Right lobe of liver (tissue), 6 donors: ENCODE measurements at regions not wholly inside any gene's neighbourhood (a gene's known extent, or its start where the extent isn't known, plus 50 kb on each side); places are given as distances from the start of the nearest gene placed in this dataset.

Source experiments
- ATAC-seq, 4 donors: fragments of 200-7000 bp; cut with Tn5 transposase; one replicate each; pipeline ENCODE4 v1.9.1; 2020; ENCODE audit warnings: mild to moderate bottlenecking in 4 of 4, moderate library complexity in 4 of 4
- DNase-seq, 3 donors: peaks; one replicate each; pipeline ENCODE4 v3.0.0-alpha.2; 2020
- H3K27ac ChIP-seq, 3 donors: fragments of 200-600 bp; one replicate each; pipeline ENCODE4 v1.8.0; 2022
- H3K27me3 ChIP-seq, 2 donors: fragments of 200-600 bp; one replicate each; pipeline ENCODE4 v1.8.0; 2022
- H3K36me3 ChIP-seq, 4 donors: fragments of 200-600 bp; sonication (generic) in 1 of 4; one replicate each; pipeline versions ENCODE4 v1.5.1 to v1.8.0; 2017 to 2022; ENCODE audit warnings: control low read depth in 1 of 4
- H3K4me1 ChIP-seq, 4 donors: fragments of 200-600 bp; sonication (generic) in 1 of 4; one replicate each; pipeline versions ENCODE4 v1.5.1 to v1.8.0; 2017 to 2022; ENCODE audit warnings: control low read depth in 1 of 4
- H3K4me3 ChIP-seq, 3 donors: fragments of 200-600 bp; one replicate each; pipeline ENCODE4 v1.8.0; 2022
- H3K9me3 ChIP-seq, 4 donors: fragments of 200-600 bp; sonication (generic) in 1 of 4; one replicate each; pipeline versions ENCODE4 v1.5.1 to v1.8.0; 2017 to 2022; ENCODE audit warnings: control low read depth in 1 of 4
- POLR2A ChIP-seq: fragments of 450-650 bp; IDR thresholded peaks from one replicate; pipeline ENCODE4 v1.6.1; 2017; ENCODE audit warnings: antibody characterized with exemption, mild to moderate bottlenecking
- WGBS: methylation state at CpG from one replicate; pipeline ENCODE4 v1.1.6; 2018; ENCODE audit warnings: low coverage, low lambda C conversion rate; ENCODE audit not compliant: insufficient coverage; ENCODE audit errors: missing lambda C conversion rate; 5-methylcytosine and 5-hydroxymethylcytosine counted together
- intact Hi-C, 2 donors: fragments of 100-400 bp; cut with DNase I; formaldehyde crosslinking; loops; one replicate each; pipeline versions ENCODE4 v1.11.2 to v1.14.1; 2022
- TF ChIP-seq, protein P1 (sequence below), 4 donors: fragments of 200-600 bp in 3 of 4; fragments of 450-650 bp in 1 of 4; IDR thresholded peaks; one replicate each; pipeline versions ENCODE4 v1.5.1 to v1.8.0; 2016 to 2022; ENCODE audit warnings: antibody characterized with exemption in 4 of 4, mild to moderate bottlenecking in 2 of 4
- donor health status: DM: no; HTN: yes; CAD: no.
- donor health status: DM: no; HTN: no; CAD: no.
- donor health status: DM: no; HTN: no; CAD: no.
- donor health status: DM: no; HTN: yes; CAD: no.
- donor health status: DM: no; HTN: yes; CAD: no.

DNA sequence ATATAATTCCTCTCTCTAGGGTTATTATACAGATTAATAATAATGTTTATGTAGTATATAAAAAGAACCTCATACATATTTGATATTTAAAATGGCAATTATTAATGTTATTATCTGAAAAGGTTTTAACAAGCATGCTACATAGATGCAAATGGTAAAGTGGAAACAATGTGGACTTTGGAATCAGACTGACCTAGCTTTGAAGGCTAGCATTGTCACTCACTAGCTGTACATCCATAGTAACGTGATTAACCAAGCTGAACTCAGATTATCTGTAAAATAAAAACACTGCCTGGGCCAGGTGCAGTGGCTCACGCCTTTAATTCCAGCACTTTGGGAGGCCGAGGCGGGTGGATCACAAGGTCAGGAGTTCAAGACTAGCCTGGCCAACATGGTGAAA lies 233.7 kb upstream of the SPRY1 start:
- Histone ChIP-seq H3K4me1 (no peaks in the 10 kb centered on the region), H3K4me3 (no peak overlapping the region), H3K27ac (no peak overlapping the region), H3K9me3 (no peaks in the 10 kb centered on the region), H3K36me3 (no peaks in the 10 kb centered on the region), H3K27me3 (no peaks in the 10 kb centered on the region)
- TF ChIP-seq, protein P1, sequence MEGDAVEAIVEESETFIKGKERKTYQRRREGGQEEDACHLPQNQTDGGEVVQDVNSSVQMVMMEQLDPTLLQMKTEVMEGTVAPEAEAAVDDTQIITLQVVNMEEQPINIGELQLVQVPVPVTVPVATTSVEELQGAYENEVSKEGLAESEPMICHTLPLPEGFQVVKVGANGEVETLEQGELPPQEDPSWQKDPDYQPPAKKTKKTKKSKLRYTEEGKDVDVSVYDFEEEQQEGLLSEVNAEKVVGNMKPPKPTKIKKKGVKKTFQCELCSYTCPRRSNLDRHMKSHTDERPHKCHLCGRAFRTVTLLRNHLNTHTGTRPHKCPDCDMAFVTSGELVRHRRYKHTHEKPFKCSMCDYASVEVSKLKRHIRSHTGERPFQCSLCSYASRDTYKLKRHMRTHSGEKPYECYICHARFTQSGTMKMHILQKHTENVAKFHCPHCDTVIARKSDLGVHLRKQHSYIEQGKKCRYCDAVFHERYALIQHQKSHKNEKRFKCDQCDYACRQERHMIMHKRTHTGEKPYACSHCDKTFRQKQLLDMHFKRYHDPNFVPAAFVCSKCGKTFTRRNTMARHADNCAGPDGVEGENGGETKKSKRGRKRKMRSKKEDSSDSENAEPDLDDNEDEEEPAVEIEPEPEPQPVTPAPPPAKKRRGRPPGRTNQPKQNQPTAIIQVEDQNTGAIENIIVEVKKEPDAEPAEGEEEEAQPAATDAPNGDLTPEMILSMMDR (IDR thresholded peaks at IDR 0.05), result no peak
- no peak for TF ChIP-seq POLR2A
- no peak for ATAC-seq
- 94% methylated on average over 4 of the region's 4 CpGs for WGBS
- no peak for DNase-seq
- intact Hi-C loops, result no loop called here

DNA sequence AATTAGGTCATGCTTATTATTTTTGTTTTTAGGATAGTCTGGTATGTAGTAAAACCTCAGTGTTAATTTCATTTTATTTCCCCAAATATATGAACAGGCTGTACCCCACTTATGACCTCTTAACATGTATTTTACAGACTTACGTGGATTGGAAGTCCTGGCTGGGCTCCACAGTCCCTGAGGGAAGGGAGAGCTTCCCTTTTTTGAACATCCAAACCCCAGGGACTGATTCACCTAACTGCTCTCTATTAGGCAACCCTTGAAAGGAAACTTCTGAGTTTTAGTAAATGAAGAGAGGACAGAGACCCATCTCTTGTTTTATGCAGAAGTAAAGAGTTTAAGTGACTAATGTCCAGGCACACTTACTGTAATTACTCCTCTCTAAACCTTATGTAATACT lies 233.1 kb upstream of the SPRY1 start:
- no peak for TF ChIP-seq POLR2A
- TF ChIP-seq, protein P1 (IDR thresholded peaks at IDR 0.05), result no peak

DNA sequence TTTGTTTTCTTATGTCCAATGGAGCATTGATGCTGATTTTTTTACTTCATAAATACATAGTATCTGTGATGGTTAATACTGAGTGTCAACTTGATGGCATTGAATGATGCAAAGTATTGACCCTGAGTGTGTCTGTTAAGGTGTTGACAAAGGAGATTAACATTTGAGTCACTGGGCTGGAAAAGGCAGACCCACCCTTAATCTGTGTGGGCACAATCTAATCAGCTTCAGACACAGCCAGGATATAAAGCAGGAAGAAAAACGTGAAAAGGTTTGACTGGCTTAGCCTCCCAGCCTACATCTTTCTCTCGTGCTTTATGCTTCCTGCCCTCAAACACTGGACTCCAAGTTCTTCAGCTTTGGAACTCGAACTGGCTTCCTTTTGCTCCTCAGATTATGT lies 230.6 kb upstream of the SPRY1 start:
- no peak for ATAC-seq
- Histone ChIP-seq H3K27me3 (no peaks in the 10 kb centered on the region), H3K9me3 (no peaks in the 10 kb centered on the region), H3K36me3 (no peaks in the 10 kb centered on the region), H3K4me3 (no peak overlapping the region), H3K27ac (no peak overlapping the region), H3K4me1 (no peaks in the 10 kb centered on the region)
- intact Hi-C loops, result no loop called here
- WGBS, result 79% methylated on average over 3 of the region's 3 CpGs
- TF ChIP-seq, protein P1 (IDR thresholded peaks at IDR 0.05), result no peak
- no peak for TF ChIP-seq POLR2A
- no peak for DNase-seq

More for the DNA sequence above, 233.1 kb upstream of the SPRY1 start:
- Histone ChIP-seq H3K4me1 (no peaks in the 10 kb centered on the region), H3K27ac (no peak overlapping the region), H3K9me3 (no peaks in the 10 kb centered on the region), H3K27me3 (no peaks in the 10 kb centered on the region), H3K36me3 (no peaks in the 10 kb centered on the region), H3K4me3 (no peak overlapping the region)
- no peak for DNase-seq
- WGBS, result 85% methylated on average over 1 of the region's 1 CpG
- intact Hi-C loops, result no loop called here
- ATAC-seq, result no peak

DNA sequence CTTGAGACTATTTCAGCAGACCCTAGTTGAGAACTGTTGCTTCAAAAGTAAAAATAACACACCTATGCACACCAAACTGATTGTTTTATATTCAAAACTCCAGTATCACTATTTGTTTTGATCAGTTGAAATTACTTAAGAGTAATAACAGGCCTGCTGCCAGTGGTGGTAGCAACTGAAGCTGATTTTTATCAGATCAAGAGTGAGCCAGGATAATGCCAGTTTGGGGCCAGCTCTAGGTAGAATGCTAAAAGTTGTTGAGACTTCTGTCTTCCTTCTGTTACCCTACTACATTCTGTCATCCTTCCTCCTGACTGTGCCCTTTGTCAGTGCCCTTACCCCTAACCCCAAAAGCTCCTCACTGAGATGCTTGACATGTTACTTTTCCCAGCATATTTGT lies 228.7 kb upstream of the SPRY1 start:
- TF ChIP-seq POLR2A, result no peak
- TF ChIP-seq, protein P1 (IDR thresholded peaks at IDR 0.05), result no peak
- Histone ChIP-seq H3K9me3 (no peaks in the 10 kb centered on the region), H3K4me1 (no peaks in the 10 kb centered on the region), H3K4me3 (no peak overlapping the region), H3K36me3 (no peaks in the 10 kb centered on the region), H3K27ac (no peak overlapping the region), H3K27me3 (no peaks in the 10 kb centered on the region)
- DNase-seq (no peak), ATAC-seq (no peak)
- intact Hi-C loops, result no loop called here

DNA sequence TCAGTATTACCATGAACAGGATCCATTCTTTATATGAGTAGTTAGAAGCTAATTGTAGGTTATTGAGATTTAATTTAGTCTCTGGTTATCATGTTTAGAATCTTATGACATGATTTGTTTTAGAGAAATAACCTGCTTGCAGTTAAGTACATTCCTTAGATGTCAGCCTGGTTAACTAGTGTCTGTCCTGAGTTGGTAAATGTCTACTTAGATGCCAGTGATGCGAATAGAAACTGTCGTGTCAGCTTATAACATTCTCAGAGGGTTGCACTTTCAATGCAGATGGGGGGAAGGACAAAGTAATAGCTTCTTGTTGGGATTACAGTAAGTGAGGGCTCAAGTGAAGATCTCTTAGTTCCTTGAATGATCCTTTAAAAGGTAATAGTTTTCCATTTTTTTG lies 227.8 kb upstream of the SPRY1 start:
- H3K36me3 ChIP-seq, result no peaks in the 10 kb centered on the region
- no peak overlapping the region for H3K27ac ChIP-seq
- no peak for TF ChIP-seq POLR2A
- TF ChIP-seq, protein P1 (IDR thresholded peaks at IDR 0.05), result no peak
- no peaks in the 10 kb centered on the region for H3K27me3 ChIP-seq
- ATAC-seq (no peak), DNase-seq (no peak)
- 95% methylated on average over 2 of the region's 2 CpGs for WGBS
- H3K9me3 ChIP-seq, result peaks cover 0 to 5% (median 0%) of the 10 kb centered on the region in 4 donors
- intact Hi-C loops, result no loop called here
- no peak overlapping the region for H3K4me3 ChIP-seq
- no peaks in the 10 kb centered on the region for H3K4me1 ChIP-seq
